Glutamatergic neuron (in vitro differentiated cells): ENCODE measurements at regions not wholly inside any gene's neighbourhood (a gene's known extent, or its start where the extent isn't known, plus 50 kb on each side); places are given as distances from the start of the nearest gene placed in this dataset.

ENCODE experiments used
- DNase-seq: peaks from one replicate; pipeline ENCODE4 v3.0.0; 2022
- H3K27ac Mint-ChIP-seq: one replicate; pipeline ENCODE4 v1.8.0; 2020; ENCODE audit warnings: mild to moderate bottlenecking, mixed read lengths, inconsistent platforms; ENCODE audit not compliant: unreplicated experiment
- H3K27me3 Mint-ChIP-seq: one replicate; pipeline ENCODE4 v1.8.0; 2020; ENCODE audit warnings: mild to moderate bottlenecking, moderate library complexity, mixed read lengths, inconsistent platforms; ENCODE audit not compliant: unreplicated experiment
- H3K36me3 Mint-ChIP-seq: one replicate; pipeline ENCODE4 v1.8.0; 2020; ENCODE audit warnings: mild to moderate bottlenecking, mixed read lengths, inconsistent platforms; ENCODE audit not compliant: unreplicated experiment
- H3K4me1 Mint-ChIP-seq: one replicate; pipeline ENCODE4 v1.8.0; 2020; ENCODE audit warnings: mild to moderate bottlenecking, low read depth, mixed read lengths, inconsistent platforms; ENCODE audit not compliant: unreplicated experiment
- H3K4me3 Mint-ChIP-seq: one replicate; pipeline ENCODE4 v1.8.0; 2020; ENCODE audit warnings: mild to moderate bottlenecking, mixed read lengths, inconsistent platforms; ENCODE audit not compliant: unreplicated experiment
- H3K9me3 Mint-ChIP-seq: one replicate; pipeline ENCODE4 v1.8.0; 2020; ENCODE audit warnings: mild to moderate bottlenecking, moderate library complexity, mixed read lengths, inconsistent platforms; ENCODE audit not compliant: unreplicated experiment
- TF ChIP-seq, protein P1 (sequence below): fragments of 200-600 bp; sonication (generic); IDR thresholded peaks from one replicate; pipeline ENCODE4 v1.5.0; 2021; ENCODE audit not compliant: partially characterized antibody, unreplicated experiment

DNA sequence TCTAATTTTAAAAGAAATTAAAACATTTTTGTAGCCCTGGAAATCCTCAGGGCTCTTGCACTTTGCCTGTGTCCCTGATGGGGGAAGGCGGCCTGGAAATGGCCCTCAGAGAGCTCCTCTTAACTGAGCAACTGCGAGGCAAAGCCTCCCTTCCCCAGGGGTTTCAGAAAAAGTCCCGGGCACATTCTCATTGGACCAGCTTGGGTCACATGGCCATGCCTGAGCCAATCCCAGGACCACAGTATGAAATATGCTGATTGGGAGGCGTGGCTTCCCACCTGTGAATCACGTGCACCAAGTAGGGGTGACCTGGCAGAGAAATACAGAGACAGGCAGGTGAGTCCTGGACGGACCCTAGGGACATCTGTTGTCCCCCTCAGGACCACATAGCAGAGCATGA lies 90.4 kb upstream of the SFSWAP start:
- TF ChIP-seq, protein P1, sequence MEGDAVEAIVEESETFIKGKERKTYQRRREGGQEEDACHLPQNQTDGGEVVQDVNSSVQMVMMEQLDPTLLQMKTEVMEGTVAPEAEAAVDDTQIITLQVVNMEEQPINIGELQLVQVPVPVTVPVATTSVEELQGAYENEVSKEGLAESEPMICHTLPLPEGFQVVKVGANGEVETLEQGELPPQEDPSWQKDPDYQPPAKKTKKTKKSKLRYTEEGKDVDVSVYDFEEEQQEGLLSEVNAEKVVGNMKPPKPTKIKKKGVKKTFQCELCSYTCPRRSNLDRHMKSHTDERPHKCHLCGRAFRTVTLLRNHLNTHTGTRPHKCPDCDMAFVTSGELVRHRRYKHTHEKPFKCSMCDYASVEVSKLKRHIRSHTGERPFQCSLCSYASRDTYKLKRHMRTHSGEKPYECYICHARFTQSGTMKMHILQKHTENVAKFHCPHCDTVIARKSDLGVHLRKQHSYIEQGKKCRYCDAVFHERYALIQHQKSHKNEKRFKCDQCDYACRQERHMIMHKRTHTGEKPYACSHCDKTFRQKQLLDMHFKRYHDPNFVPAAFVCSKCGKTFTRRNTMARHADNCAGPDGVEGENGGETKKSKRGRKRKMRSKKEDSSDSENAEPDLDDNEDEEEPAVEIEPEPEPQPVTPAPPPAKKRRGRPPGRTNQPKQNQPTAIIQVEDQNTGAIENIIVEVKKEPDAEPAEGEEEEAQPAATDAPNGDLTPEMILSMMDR: no peak
- Mint-ChIP-seq H3K27me3 (peaks cover 8% of the 10 kb centered on the region), H3K27ac (no peak overlapping the region), H3K9me3 (peaks cover 9% of the 10 kb centered on the region), H3K36me3 (no peaks in the 10 kb centered on the region), H3K4me1 (peaks cover 15% of the 10 kb centered on the region), H3K4me3 (no peak overlapping the region)
- no peak for DNase-seq

DNA sequence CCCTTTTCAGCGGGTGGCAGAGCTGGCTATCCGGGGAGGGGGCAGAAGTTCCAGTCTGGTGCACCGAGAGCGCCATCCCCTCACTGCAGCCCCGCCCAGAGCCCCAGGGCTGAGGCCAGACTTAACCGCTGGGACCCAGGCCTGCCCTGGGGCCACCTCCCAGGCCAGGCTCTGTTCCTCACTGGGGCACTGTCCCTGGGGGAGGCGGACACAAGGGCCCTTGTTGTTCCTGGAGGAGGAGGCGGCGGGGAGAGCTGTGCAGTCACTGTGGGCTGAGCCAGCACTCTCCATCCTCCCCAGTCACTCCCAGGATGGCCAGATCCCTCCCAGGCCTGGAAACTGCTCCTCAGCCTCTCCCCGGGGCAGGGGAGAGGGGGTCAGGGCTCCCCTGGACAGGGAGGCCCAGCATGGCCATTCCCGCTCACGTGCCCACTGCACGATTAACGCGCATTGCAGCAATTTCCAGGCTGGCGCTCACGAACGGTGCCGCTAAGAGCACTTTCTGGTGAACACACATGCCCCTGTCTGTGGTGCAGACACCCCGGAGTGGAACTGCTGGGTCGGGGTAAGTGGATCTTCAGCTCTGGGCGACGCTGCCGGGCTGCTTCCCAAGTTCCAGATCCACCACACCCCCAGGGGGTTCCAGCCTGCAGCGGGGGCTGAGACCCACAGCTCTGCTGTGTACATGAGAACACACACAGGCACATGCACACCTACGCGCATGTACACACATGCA lies 89.8 kb upstream of the SFSWAP start:
- Mint-ChIP-seq H3K27ac (peak overlapping the region; percentile 48), H3K27me3 (peaks cover 9% of the 10 kb centered on the region), H3K36me3 (no peaks in the 10 kb centered on the region), H3K4me3 (no peak overlapping the region), H3K4me1 (peaks cover 15% of the 10 kb centered on the region), H3K9me3 (peaks cover 10% of the 10 kb centered on the region)
- no peak for DNase-seq
- TF ChIP-seq, protein P1: no peak

DNA sequence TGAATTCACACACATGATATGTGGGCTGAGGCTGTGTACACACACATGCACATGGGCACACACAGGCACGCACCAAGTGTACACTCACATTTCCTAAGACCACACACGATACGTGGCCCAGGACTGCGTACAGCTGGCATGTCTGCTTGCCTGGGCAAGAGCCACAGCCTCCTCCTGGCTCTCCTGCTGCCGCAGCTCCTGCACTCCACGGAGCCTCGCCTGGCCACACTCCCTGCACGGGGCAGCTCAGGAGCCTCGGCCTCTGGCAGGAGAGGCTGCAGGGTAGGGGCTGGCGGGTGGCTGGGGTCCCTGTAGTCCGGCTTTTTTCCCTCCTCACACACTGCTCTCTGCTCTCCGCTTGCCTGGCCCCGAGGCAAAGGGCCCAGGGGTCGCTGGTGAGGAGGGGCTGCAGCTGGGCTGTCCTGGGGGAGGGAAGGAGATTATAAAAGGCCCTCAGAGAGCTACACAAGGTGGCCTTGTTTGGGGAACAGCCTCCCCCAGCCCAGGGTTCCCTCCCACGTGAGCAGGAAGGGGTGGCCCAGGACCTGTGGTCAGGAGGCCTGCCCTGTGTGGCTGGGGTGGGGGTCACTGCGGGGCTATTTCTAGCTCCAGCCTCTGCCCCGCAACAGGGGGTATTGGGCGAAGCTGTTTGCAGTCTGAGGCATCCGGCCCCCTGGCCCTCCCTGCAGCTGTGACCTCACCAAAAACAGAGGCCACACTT lies 89.0 kb upstream of the SFSWAP start:
- Mint-ChIP-seq H3K27ac (peak overlapping the region; percentile 48), H3K36me3 (no peaks in the 10 kb centered on the region), H3K9me3 (peaks cover 12% of the 10 kb centered on the region), H3K27me3 (peaks cover 10% of the 10 kb centered on the region), H3K4me1 (peaks cover 15% of the 10 kb centered on the region), H3K4me3 (no peak overlapping the region)
- peak; percentile 71 for DNase-seq
- TF ChIP-seq, protein P1: no peak

DNA sequence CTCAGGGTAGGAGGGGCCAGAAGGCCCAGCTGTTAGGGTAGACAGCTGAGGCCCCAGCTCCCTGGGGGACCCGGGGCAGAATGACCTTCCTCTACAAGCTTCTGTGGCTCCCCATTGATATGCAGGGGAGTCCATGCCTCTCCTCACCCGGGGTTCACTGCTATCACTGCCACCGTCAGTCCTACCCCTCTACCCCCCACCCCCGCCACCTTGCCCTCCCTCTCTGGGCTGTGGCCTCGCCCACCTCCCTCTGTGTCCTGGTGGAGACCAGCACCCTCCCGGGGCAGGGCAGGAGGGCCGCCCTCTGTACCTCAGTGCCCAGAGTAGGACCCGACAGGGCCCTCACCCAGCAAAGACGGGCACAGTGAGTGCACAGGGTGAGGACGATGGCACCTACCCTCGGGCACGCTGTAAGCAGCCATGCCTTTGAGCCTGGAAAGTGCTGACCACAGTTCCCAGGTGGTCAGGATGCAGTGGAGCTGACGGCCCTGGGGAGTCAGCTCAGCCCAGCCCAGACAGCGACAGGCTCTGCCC lies 88.4 kb upstream of the SFSWAP start:
- H3K27ac Mint-ChIP-seq: no peak overlapping the region
- no peak overlapping the region for H3K4me3 Mint-ChIP-seq
- peaks cover 10% of the 10 kb centered on the region for H3K27me3 Mint-ChIP-seq
- no peaks in the 10 kb centered on the region for H3K36me3 Mint-ChIP-seq
- no peak for DNase-seq
- peaks cover 12% of the 10 kb centered on the region for H3K9me3 Mint-ChIP-seq
- TF ChIP-seq, protein P1: no peak
- peaks cover 15% of the 10 kb centered on the region for H3K4me1 Mint-ChIP-seq
